Hematopoietic multipotent progenitor cell treated with erythropoietin and hydrocortisone succinate and interleukin-3 and kit ligand, for 4 days (in vitro differentiated cells): ENCODE measurements at regions not wholly inside any gene's neighbourhood (a gene's known extent, or its start where the extent isn't known, plus 50 kb on each side); places are given as distances from the start of the nearest gene placed in this dataset.

Source experiments
- DNase-seq: peaks from one replicate; pipeline ENCODE4 v3.0.0-alpha.2; 2015

DNA sequence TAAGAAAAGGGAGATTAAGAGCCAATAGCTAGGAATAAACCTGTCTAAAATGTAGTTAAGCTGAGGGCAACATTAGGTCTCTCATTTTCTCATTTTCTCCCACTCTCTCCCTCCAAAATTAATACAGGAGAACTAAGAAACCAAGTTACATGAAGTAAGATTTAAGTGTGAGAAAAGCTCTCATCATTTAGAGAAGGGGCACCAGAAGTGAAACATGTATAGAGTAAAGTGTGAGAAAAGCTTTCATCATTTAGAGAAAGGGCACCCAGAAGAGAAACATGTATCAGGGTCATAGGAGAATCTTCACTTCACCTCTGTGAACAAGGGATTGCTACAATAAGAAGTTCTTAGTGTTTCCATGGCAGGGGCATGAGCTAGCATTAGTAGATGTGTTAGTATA is 132.4 kb upstream of the CNTN1 start:
- DNase-seq, result no peak

DNA sequence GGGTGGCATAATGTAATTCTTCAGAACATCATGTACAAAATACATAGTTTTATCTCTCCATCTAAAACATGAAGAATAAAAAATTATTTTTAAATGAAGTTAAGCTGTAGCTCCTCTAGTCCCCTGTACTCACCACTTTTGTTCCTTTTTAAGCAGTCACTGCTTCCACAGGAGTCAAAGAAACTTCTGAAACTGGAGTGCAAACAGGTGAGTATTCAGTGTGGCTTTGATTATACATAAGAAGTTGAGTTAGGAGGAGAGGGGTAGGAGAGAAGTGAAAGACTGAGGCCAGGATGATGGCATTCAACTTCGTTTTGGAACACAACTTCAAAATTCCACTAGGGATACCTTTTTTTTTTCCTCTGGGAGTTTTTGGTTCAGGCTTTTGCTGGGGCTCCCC is 131.4 kb upstream of the CNTN1 start:
- DNase-seq, result no peak

- DNase-seq, result no peak
Measured at GRCh38 chr12:40561395-40561966, 130.8 kb upstream of the CNTN1 start.

DNA sequence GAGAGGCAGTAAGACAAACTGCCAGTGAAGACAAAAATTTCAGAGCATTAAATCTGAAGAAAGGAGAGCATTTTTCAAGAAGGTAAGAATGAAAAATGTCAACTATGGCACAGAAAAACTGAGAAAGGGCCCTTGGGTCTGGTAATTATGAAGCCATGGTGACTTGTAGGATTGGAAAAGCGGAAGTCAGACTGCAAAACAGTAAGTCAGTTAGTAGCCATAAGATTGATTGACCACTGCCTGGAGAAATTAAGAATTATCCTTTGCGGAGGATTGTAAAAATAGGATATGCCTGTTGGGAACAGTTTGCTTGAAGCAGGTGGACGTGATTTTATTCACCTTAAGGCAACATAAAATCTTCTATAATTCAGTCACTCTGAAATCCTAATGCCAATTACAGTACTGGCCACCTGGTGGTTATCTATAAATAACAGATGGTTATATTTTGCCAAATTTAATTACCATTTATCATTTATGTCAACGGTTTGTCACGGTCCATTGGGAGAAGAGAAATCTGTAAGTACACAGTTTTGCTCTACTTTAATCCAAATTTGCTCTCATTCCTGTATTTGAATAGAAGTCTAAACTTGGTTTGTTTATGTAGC is 127.1 kb upstream of the CNTN1 start:
- DNase-seq, result no peak

DNA sequence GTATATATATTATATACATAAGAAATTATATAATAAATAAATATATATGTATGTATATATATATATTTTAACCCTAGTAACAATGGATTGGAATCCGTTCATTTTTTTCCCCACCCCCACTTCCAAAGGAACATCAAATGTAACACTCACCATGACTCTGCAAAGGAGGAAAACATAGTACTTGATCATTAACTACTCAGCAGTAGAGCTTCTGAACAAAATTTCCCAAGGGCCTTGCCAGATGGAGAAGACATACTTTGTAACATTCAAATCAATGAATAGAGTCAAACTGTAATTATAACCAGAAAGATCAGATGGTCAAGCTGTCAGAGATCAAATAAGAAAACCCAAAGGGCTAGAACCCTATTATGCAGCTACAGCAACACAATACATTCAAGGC is 126.0 kb upstream of the CNTN1 start:
- DNase-seq, result no peak

DNA sequence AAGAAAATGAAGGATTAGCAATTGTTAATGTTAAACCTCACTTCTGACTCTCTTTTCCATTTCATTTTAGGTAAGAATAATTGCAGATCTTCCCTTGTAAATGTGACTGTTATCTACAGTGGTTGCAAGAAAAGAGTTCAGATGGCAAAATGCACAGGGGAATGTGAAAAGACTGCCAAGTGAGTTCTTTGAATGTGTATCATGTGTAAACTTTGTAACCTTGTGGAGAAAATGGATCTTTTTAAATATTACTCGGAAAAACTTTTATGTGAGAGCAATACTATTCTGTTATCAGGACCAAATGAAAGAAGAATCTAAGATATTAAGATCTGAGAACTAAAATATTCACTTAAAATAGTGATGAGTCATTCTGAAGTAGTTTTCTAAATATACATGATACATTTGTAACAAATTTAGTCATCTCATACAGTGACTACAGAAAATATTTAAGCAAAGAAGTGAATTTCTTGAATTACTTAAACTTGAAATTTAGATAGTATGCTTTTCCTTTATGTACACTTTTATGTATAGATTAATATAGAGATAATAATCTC is 122.5 kb upstream of the CNTN1 start:
- DNase-seq, result no peak

DNA sequence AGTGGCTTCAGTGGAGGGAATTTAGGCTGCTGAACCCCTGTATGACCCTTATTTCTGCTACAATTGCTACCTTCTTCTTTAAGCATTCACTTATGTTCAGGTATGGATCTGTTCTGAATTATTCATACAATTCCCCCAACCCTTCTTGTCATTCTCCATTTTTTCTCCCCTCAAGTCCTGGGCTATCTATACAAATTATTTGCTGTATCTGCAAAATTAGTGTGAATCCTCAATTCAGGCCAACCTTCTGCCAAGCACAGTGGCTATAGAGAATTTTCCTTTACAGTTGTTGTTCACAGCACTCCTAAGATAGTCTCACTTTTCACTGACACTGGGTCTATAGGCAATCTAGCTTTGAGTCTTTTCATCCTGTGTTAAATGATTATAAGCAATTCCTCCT is 119.2 kb upstream of the CNTN1 start:
- no peak for DNase-seq

- DNase-seq, result no peak
Measured at GRCh38 chr12:40575987-40576386, 116.3 kb upstream of the CNTN1 start.

DNA sequence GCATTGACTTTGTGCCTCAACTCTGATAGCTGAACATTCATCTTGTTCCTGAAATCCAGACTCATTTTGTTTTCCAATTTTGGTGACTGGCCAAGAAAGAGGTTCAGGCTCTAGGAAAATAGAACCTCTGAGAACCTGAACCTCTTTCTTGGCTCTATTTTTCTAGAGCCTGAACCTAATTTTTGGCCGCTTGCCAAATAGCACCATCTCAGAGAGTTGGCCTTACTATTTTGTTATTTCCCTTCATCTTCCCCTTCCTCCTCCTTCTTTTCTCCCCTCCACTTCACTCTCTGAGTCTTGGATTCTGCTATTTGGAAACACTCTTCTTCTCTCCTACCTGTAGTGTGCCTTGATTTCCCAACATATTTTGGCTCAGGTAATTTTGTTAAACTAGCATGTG is 114.4 kb upstream of the CNTN1 start:
- no peak for DNase-seq

DNA sequence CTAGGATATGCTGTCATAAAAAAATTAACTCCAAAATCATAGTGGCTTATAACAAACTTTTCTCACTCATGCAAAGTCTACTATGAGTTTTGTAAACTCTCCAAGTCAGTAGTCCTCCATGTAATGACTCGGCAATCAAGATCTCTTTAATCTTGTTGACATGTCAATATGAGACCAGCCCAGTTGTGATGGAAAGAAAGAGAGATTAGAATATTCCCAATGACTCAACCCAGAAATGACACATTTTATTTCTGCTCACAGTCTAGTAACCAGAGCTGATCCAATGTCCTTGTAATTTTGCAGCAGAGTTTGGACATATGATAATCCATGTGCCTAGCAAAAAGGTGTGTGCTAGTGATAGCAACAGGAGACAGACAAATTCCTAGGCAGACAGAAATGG is 112.6 kb upstream of the CNTN1 start:
- no peak for DNase-seq

GRCh38 chr12:40580346-40580745 is 111.9 kb upstream of the CNTN1 start:
- no peak for DNase-seq

GRCh38 chr12:40581889-40582288 is 110.3 kb upstream of the CNTN1 start:
- DNase-seq, result no peak

DNA sequence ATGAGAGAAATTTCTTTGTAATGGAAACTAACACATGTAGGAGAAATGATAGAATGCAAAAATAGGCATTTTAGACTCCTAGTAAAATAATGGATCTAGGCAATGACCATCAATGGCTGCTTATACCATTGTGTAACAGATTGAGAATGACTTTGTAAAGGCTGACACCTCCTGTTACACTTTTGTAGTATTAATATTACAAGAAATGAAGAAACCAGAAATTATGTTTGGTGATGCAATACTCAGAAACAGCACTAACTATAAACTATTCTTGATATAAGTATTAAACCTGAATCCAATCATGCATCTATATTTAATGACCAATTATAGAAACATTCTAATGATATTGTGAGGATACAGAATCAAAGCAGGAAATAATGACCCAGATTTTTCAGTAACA is 108.5 kb upstream of the CNTN1 start:
- no peak for DNase-seq

- DNase-seq, result no peak
Measured at GRCh38 chr12:40584763-40585162, 107.5 kb upstream of the CNTN1 start.

DNA sequence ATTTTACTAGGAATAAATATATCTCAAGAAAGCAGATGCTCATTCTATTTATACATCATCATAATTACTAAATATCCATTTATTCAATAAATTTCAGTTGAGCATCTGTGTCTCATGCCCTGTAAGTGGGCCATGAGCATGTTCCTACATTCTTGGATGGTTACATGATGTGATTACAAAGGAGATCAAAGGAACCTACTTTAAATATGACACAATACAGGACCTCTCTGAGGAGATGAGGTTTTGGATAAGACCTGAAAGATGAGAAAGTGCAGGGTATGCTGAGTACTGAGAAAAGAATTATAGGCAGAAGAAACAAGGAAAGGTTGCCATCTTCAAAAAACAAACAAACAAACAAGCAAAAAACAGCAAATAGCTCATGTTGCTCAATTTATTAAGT is 105.4 kb upstream of the CNTN1 start:
- no peak for DNase-seq

DNA sequence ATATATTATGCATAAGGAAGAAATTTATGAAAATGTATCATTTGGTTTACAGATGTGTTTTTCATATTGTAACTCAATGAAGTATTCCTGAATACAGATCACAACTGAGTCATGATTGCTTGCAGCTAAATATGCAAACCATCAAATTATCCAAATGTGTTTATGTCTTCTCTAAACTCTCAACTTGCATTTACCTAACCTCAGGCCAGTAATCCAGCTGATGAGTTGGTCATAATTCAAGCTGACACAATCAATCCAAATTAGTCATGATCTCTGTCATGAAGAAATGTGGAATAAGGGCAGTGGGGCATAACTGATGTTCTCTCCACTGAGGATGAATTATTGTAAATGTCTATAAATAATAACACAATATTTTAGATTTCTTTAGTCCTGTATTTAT is 104.8 kb upstream of the CNTN1 start:
- no peak for DNase-seq

- DNase-seq, result no peak
Measured at GRCh38 chr12:40587970-40588369, 104.3 kb upstream of the CNTN1 start.

GRCh38 chr12:40597133-40597532 is 95.1 kb upstream of the CNTN1 start:
- no peak for DNase-seq

- DNase-seq, result no peak
Measured at GRCh38 chr12:40598073-40598472, 94.2 kb upstream of the CNTN1 start.

GRCh38 chr12:40602562-40602961 is 89.7 kb upstream of the CNTN1 start:
- no peak for DNase-seq

GRCh38 chr12:40614923-40615322 is 77.3 kb upstream of the CNTN1 start:
- DNase-seq, result peak; percentile 35

DNA sequence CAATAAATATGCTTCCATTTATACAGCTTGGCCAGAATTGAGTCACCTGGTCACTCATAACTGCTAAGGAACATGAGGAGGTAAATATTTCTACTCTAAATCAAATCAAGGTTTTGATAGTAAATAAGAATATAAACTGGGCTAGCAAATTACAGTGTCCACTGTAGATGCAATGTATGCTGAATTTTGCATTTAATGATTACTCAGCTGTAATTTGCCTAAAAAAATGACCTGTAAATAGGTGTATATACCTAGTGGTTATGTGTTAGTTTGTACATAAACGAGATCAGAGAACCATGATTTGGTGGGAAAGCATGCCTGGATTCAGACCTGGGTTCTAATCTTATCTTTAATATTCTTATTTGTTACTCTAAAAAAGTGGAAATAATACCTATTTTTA is 76.6 kb upstream of the CNTN1 start:
- no peak for DNase-seq

DNA sequence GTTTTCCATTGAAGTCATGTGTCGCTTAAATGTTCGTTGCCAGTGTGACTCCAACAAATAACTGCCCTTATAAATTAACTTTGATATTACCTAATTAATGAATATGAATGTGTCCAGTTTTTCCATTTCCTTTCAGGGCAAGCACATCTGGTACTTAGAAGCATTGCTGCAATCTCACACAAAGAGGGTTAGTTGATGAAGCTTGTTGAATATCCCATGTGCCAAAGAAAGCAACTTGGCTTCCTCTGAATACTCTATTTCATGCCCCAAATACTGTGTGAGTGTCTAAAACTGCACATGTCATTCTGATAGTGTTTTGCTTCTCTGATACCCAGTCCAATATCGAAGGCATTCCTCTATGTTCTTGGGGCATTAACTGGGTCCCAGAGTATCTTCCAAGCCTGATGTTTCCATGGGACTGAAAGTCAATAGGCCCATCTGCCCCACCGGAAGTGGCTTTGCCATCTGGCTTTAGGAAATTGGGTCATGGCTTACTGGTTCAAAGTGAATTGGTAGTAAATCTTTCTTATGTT is 75.8 kb upstream of the CNTN1 start:
- DNase-seq, result no peak

DNA sequence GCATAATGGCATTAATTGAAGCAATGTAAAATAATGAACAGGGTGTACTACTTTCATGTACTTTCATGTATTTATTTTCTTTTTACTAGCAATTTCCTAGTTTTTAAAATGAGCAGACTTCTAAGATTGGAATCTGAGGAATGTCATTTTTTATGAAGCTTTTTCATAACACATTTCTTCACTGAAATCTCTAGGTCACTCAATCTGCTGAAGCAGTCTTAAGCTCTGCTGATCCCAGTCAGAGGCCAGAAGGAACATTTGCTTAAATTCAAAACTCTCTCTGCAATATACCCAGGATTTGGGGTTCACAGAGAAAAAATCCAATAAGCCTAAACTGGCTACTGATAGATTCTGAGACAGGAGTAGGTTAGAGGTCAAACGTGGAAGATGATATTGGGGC is 73.6 kb upstream of the CNTN1 start:
- no peak for DNase-seq

GRCh38 chr12:40620564-40621019 is 71.6 kb upstream of the CNTN1 start:
- DNase-seq, result no peak
